Ecto neural progenitor cell (in vitro differentiated cells): ENCODE measurements at regions not wholly inside any gene's neighbourhood (a gene's known extent, or its start where the extent isn't known, plus 50 kb on each side); places are given as distances from the start of the nearest gene placed in this dataset.

Source experiments
- DNase-seq: peaks from one replicate; pipeline ENCODE4 v3.0.0-alpha.2; 2018; ENCODE audit warnings: low spot score

GRCh38 chr2:13884291-13884976 lies 748.1 kb upstream of the LRATD1 start:
- no peak for DNase-seq

- DNase-seq = no peak
These were observed 731.0 kb upstream of the LRATD1 start for GRCh38 chr2:13901526-13901925.

GRCh38 chr2:13905831-13906230 lies 726.7 kb upstream of the LRATD1 start:
- no peak for DNase-seq

DNA sequence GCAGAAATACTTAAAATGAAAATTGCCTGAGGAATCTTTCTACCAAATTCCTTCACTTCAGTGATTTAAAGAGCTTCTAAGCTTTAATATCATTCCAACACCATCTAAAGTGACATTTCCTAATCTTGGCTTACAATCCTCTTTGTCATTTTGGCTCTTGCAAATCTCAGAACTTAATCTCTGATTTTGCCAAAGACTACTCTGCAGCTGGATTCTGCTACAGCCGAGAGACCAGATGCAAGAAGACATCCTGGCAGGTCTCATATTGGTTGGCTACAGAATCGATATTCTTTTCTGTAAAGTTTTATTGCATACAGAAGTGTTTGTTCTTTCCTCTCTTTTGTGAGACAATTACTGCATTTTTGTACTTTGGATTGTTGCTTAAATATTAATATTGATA lies 716.5 kb upstream of the LRATD1 start:
- no peak for DNase-seq

- no peak for DNase-seq
These were observed 714.6 kb upstream of the LRATD1 start for GRCh38 chr2:13917958-13918357.

- no peak for DNase-seq
These were observed 712.5 kb upstream of the LRATD1 start for GRCh38 chr2:13919981-13920382.

DNA sequence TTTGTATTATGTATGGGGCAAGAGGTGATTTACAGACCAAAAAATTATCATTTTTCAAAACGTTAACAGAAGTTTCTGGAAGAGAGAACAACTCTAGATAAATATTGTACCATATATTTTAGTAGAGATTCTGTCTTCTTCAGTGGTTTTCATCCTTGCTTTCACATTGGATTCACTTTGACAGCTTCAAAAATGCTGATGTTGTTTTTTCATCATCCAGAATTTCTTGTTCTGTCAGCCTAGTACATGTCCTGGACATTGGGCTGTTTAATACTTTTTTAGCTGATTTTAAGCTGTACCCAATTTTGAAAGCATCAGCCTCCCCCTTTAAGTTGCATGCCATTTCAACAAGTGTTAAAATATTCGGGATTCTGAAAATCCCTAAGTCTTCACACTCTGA lies 711.3 kb upstream of the LRATD1 start:
- no peak for DNase-seq

- DNase-seq = no peak
These were observed 708.7 kb upstream of the LRATD1 start for GRCh38 chr2:13923823-13924222.

- DNase-seq = no peak
These were observed 690.4 kb upstream of the LRATD1 start for GRCh38 chr2:13942111-13942510.

DNA sequence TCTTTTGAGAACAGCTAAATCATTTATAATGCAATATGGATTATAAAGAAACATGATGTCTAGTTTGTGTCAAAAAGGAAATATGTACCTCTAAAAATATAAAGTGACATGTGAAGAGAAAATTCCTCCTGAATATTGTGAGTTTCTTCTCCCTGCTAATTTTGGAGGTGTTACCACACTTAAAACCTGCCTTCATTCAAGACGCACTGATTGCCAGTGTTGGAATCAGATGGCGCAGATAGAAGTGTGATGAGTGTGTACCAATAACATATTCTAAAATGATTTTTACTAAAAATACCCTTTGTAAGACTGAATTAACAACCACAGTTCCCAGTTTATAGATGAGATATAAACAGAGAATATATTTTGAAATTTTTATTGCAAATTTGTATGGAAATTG lies 681.8 kb upstream of the LRATD1 start:
- no peak for DNase-seq

DNA sequence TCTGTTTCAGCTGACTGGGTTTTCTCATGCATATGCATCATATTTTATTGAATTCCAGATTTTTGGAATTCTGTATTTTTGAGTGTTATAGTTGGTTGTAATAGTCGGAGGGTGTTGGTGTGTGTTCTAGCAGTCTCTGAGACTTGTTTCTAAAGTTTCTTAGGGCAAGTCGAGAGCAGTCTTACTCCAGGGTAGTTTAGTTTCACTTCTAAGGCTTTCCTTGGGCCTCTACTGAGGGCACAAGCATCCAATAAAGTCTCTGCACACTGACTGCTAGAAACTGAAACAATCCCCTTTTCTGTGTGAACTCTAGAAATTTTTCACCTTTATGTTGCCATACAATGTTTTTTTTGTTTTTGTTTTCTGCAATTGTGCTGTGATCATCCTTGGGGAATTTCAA lies 663.7 kb upstream of the LRATD1 start:
- no peak for DNase-seq

GRCh38 chr2:13986119-13986720 lies 646.3 kb upstream of the LRATD1 start:
- no peak for DNase-seq

GRCh38 chr2:13996527-13996926 lies 636.0 kb upstream of the LRATD1 start:
- no peak for DNase-seq

DNA sequence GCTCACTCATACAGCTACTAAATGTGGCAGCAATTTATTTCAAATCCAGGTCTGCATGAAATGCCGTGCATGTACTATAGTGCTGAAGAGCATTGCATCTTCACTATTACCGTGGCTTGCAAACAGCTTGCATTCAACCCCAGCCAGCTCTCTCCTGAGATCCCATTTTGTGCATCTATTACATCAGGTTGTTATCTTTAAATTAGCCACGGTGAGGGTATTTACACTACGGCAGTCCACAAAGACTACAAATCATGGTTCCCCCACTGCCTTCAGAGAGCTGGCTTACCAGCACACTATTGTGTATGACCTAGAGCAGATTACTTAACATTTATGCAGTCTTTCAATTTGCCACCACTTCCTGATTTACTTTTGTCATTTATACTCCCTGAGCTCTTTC lies 621.3 kb upstream of the LRATD1 start:
- DNase-seq = no peak

- no peak for DNase-seq
These were observed 617.3 kb upstream of the LRATD1 start for GRCh38 chr2:14015113-14015630.

DNA sequence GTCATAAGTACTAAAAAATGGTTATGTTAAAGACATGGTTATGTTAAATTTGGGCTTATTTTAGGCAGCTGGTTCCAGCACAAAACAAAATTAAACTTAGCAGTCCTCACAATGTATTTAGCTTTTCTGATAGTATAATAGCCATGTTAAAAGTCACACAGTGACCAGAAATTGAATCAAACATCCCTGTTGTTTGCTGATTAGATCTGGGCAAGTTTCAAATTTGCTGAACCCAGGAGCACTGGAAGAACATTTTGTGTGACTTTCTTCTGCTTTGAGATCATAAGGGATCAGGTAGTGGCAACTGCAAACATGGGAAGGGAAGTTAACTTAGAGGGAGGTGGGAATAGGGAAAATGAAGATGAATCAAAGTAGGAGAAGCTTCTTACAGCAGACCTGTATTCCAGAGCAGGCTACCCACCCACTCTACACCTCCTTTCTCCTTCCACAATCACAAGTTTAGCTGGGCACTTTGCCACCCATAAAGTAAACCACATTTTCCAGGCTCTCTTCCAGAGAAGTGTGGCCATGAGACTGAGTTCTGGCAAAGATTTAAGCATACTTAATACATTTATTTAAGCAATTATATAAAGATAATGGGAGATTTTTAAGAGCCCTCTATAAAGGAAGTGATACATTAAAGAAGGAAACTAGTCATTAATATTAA lies 616.1 kb upstream of the LRATD1 start:
- no peak for DNase-seq

GRCh38 chr2:14018620-14019019 lies 613.9 kb upstream of the LRATD1 start:
- DNase-seq = no peak

DNA sequence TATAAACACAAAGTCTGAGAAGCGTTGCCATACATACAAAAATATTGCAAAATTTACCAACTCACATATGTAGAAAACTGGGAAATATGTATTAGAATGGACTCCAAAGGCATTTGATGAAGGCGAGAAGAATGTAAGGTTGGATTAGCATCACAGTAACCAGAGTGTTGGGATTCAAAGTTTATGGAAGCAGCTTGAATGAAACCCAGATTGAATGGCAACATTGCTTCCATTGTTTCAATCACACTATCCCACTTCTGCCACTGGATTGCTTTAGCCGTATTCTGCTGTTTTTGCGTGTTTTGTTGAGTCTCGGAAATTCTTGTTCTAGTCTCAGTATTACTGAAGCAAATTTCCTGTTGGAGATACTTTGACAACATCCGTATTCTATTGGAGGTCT lies 609.0 kb upstream of the LRATD1 start:
- no peak for DNase-seq

DNA sequence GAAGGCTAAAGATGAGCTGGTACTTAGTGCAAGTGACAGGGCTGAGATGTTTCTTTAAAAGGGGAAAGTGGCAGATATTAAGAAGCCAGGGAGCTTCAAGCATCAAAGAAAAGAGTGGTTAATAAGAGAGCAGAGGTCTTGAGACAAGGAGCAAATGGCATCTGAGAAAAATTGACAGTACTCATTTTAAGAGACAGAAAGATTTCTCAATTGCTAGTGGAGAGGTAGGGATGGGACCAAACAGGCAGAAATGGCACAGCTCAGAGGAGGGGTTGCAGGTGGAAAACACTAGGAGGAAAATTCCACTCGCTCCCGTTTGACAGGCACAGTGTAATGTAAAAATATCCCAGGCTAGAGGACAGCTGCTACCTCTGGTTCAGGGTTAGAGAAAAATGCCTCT lies 593.4 kb upstream of the LRATD1 start:
- DNase-seq = no peak

GRCh38 chr2:14047491-14047890 lies 585.0 kb upstream of the LRATD1 start:
- DNase-seq = no peak

DNA sequence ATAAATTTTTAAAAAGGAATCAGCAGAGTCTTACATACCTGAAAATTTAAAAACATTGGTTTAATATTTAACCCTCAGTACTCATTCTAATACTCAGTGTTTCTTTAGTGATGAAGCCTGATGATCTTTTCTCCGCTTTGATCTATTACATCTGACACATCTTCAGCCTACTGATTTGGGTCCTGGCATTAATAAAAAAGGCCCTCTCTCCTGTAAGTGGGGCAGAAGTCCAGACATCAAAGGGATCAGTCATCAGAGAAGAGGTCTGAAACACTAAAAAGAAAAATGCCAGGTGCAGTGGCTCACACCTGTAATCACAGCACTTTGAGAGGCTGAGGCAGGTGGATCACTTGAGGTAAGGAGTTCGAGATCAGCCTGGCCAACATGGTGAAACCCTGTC lies 581.1 kb upstream of the LRATD1 start:
- DNase-seq = no peak

DNA sequence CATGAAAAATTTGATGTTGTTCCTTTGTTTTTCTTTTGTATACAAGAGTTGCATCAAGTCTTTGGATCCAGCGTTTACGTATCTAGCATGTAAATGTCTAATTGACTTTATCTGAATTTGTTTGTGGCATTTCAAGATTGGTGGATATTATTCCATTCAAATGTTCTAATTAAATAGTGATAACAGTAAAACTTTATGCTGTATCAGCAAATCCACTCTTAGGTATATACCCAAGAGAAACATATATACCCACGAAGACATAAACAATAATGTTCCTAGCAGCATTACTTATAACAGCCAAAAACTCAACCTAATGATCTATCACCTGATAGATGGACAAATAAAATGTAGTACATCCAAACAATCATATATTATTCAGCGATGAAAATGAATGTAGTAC lies 579.4 kb upstream of the LRATD1 start:
- DNase-seq = no peak

- no peak for DNase-seq
These were observed 568.2 kb upstream of the LRATD1 start for GRCh38 chr2:14064346-14064745.
